GM21367 (cell line): ENCODE measurements at regions not wholly inside any gene's neighbourhood (a gene's known extent, or its start where the extent isn't known, plus 50 kb on each side); places are given as distances from the start of the nearest gene placed in this dataset.
"Not testable (repeated sequence)": the region's sequence is repeated elsewhere in the genome, so short reads cannot be mapped to it uniquely, and the experiment has no call there.

ENCODE experiments used
- ATAC-seq: cut with Tn5 transposase; IDR thresholded peaks from one replicate; pipeline ENCODE4 v1.9.1; 2021; ENCODE audit not compliant: unreplicated experiment

- ATAC-seq = no peak
Observed at GRCh38 chr12:42030588-42030987, 114.1 kb downstream of the GXYLT1 start.

DNA sequence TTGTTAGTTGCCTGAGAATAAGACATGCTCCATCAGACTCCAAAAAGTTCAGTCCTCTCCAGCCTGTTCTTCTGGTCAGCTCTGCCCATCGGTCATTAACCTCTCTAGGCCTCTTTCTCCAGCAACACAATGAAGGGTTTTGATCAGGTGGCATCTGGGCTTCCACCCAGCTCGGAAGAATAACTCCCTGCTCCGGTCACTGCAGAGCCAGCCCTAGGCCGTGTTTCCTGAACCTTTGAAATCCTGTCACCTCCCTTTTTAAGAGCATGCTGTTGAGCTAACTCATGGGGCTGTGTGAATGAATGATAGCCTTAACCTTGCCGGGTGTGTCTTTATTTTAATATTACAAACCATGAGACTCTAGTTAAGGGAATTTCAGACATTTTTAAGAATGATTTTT is 117.1 kb downstream of the GXYLT1 start:
- ATAC-seq = no peak

GRCh38 chr12:42024495-42024830 is 120.2 kb downstream of the GXYLT1 start:
- ATAC-seq = no peak

DNA sequence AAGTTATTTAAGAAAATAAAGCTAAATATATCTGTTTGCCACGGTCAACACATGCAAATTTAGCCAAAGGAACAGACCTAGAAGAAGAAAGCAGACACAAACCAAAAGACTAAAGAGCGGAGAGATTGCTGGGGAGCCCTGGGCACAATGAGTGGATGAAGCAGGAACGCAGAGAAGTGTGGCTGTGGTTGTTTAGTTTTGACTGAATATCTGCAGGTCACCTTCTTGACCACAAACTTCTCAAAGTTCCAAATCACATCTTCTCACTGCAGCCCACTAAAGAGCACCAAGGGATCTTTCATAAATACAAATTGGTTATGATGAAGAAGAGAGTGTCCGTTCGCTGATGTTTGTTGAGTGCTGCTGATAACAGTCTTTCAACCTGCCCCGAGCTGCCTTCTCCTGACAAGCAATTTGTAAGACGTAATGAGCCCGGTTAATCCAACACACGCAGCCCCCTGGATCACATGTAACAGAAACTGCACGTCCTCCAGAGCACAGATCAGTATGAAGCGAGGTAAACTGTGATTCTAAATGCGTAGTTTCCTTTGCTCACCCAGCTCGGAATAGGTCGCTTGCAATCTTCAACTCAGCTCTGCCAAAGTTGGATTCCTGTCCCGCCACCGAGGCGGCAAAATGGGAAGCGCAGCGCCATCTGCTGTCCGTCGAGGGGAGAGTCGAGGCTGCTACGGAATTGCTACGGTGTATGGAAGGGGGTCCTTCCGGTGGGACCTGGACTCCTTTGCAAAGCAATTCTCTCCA is 120.8 kb downstream of the GXYLT1 start:
- ATAC-seq = peak; percentile 95

- not testable (repeated sequence) for ATAC-seq
Observed at GRCh38 chr12:42021937-42022336, 122.7 kb downstream of the GXYLT1 start.

GRCh38 chr12:42021469-42021868 is 123.2 kb downstream of the GXYLT1 start:
- ATAC-seq = no peak

DNA sequence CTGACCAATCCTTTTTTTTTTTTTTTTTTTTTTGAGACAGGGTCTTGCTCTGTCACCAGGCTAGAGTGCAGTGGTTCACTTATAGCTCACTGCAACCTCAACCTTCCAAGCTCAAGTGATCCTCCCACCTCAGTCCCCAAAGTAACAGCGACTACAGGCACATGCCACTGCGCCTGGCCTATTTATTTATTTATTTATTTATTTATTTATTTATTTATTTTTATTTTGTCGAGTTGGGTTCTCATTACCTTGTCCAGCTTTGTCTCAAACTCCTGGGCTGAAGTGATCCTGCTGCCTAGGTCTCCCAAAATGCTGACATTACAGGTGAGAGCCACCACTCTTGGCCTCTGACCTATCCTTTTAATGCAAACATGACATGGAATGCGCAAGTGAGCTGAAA is 124.4 kb downstream of the GXYLT1 start:
- ATAC-seq = no peak

GRCh38 chr12:42019746-42020145 is 124.9 kb downstream of the GXYLT1 start:
- no peak for ATAC-seq

DNA sequence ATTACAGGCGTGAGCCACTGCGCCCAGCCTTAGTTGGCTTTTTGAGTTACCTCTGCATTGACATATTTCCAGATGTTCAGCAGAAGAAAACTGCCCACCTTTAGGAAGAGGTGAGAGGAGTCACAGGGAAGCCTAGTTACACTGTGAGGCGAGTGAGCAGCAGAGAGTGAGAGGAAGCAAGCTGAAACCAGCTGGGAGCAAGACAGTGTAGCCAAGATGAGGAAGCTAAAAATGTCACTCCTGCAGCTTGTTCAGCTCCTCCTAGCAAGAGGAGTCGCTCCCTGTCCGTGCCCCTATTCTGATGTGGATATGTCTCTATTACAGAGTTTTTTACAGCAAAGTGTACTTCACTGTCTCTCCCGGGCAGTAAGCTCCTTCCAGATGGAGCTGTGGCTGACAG is 127.6 kb downstream of the GXYLT1 start:
- ATAC-seq = no peak

DNA sequence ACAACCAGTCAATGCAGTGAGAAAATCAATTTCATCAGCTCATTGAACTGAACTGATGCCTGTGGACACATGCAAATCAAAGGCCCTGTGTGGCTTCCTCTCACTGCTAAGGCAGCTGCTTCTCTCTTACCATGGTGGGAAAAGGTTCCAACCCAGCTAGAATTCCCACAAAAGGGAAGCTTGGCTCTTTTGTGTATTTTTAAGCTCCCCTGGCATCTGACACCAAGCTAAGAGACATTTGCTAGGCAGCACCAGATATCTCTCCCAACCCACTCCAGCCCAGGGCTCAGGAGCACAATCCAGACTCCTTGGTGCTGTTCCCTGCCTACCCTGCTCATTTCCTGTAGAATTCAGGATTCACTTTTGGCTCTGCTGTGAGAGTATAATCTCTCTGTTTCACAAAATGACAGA is 129.6 kb downstream of the GXYLT1 start:
- no peak for ATAC-seq

DNA sequence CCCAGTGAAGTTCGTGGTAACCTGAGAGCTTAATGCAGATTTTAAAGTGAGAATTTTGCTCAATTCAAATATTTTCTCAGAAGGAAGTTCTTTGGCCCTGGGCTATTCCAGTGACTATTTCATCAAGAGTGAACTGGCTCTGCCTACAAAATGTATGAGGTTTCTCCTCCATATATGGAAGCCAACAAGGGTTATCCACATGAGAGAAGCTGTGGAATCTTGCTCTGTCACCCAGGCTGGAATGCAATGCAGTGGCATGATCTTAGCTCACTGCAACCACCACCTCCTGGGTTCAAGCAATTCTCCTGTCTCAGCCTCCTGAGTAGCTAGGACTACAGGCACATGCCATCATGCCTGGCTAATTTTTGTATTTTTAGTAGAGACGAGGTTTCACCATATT is 132.2 kb downstream of the GXYLT1 start:
- not testable (repeated sequence) for ATAC-seq

- ATAC-seq = no peak
Observed at GRCh38 chr12:42010715-42011114, 134.0 kb downstream of the GXYLT1 start.

DNA sequence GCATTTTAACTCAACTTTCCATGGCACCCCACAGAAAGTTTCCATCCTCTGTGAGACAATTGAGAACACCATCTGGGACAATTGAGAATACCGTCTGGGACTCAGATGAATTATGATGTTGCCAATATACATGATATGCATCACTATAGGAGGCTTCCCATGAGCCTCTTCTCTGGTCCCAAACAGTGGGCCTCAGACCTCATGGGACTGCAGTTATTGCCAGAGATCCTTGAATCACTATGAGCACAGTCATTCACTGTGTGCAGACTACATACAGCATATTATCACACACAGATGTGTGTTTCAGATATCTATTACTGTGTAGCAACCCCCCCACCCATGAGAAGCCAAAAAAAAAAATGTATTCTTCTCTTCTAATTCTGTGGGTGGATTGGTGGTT is 134.4 kb downstream of the GXYLT1 start:
- no peak for ATAC-seq

- no peak for ATAC-seq
Observed at GRCh38 chr12:42008996-42009395, 135.7 kb downstream of the GXYLT1 start.

- ATAC-seq = no peak
Observed at GRCh38 chr12:42003031-42003430, 141.6 kb downstream of the GXYLT1 start.

- ATAC-seq = no peak
Observed at GRCh38 chr12:42002563-42002962, 142.1 kb downstream of the GXYLT1 start.

- ATAC-seq = no peak
Observed at GRCh38 chr12:41998436-41998835, 146.2 kb downstream of the GXYLT1 start.

DNA sequence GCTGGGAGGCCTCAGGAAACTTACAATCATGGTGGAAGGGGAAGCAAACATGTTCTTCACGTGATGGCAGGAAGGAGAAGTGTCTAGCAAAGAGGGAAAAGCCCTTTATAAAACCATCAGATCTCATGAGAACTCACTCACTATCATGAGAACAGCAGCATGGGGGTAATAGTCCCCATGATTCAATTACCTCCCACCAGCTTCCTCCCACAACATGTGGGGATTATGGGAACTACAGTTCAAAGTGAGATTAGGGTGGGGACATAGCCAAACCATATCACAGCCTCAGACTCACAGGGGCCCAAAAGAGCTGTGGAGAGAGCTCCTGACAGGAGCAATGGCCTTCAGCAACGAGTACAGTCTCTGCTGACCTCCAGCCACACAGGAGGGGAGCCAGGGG is 151.4 kb downstream of the GXYLT1 start:
- no peak for ATAC-seq

- no peak for ATAC-seq
Observed at GRCh38 chr12:41992692-41993215, 151.9 kb downstream of the GXYLT1 start.

- ATAC-seq = no peak
Observed at GRCh38 chr12:41992022-41992421, 152.7 kb downstream of the GXYLT1 start.

DNA sequence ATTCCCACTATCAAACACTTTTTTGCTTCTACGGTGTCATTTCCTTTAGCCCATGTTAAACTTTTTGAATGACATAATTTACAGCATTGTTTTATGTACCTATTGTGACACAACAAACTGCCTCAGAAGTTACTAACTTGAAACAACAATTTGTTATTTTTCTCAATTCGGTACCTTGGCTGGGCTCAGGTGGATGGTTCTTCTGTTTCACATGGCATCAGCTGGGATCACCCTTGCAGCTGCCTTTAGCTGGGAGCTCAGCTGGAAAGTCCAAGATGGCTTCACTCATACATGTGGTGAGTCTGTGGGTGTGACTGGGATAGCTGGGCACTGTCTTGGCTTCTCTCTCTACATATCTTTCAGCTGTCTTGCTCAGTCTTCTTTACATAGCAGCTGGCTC is 156.0 kb downstream of the GXYLT1 start:
- ATAC-seq = no peak

DNA sequence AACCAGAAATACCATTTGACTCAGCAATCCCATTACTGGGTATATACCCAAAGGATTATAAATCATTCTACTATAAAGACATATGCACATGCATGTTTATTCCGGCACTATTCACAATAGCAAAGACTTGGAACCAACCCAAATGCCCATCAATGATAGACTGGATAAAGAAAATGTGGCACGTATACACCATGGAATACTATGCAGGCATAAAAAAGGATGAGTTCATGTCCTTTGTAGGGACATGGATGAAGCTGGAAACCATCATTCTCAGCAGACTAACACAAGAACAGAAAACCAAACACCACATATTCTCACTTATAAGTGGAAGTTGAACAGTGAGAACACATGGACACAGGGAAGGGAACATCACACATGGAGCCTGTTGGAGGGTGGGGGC is 158.2 kb downstream of the GXYLT1 start:
- ATAC-seq = not testable (repeated sequence)

DNA sequence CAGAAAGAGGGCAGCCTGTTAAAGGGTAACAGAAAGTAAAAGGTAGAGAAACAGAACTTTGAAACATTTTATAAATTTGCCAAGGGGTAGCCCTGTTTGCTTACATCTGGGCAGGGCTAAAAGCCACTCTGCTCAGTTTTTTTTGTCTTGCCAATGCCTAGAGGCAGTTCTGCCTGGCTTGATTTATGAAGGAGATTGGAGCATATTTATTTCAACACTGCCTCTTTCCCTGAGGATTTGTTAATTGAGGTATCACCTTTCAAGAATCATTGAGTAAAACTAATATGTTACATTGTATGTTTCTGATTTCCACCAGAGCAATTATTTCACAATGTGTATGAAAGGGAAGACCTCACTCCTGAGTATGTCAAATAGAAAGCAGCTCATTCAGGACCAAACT is 160.8 kb downstream of the GXYLT1 start:
- no peak for ATAC-seq
